BLaER1 treated with 17β-estradiol and CSF1 and Interleukin-3, amounts not matched to agents 10 nM and 100 nM (cell line): ENCODE measurements at regions not wholly inside any gene's neighbourhood (a gene's known extent, or its start where the extent isn't known, plus 50 kb on each side); places are given as distances from the start of the nearest gene placed in this dataset.

Experiments used
- H3K27ac ChIP-seq, 11 experiments: shearing (Covaris generic); formaldehyde crosslinking; 2 replicates each; pipeline ENCODE4 v1.8.1; 2022
- H3K27me3 ChIP-seq, 11 experiments: shearing (Covaris generic); formaldehyde crosslinking; 2 replicates each; pipeline ENCODE4 v1.8.1; 2022
- H3K36me3 ChIP-seq, 11 experiments: shearing (Covaris generic); formaldehyde crosslinking; 2 replicates each; pipeline ENCODE4 v1.8.1; 2022
- H3K4me1 ChIP-seq, 10 experiments: shearing (Covaris generic); formaldehyde crosslinking; 2 replicates each; pipeline ENCODE4 v1.8.1; 2022
- H3K4me2 ChIP-seq, 11 experiments: shearing (Covaris generic); formaldehyde crosslinking; 2 replicates each; pipeline ENCODE4 v1.8.1; 2022
- H3K4me3 ChIP-seq, 10 experiments: shearing (Covaris generic); formaldehyde crosslinking; 2 replicates each; pipeline ENCODE4 v1.8.1; 2022
- H3K9ac ChIP-seq, 11 experiments: shearing (Covaris generic); formaldehyde crosslinking; 2 replicates each; pipeline ENCODE4 v1.8.1; 2022
- H3K9me3 ChIP-seq, 11 experiments: shearing (Covaris generic); formaldehyde crosslinking; replicated peaks in 1 of 11; 2 replicates each; pipeline ENCODE4 v1.8.1; 2022
- H4K20me1 ChIP-seq, 11 experiments: shearing (Covaris generic); formaldehyde crosslinking; 2 replicates each; pipeline ENCODE4 v1.8.1; 2022
- Cebpa-rat ChIP-seq, 11 experiments: shearing (Covaris generic); IDR thresholded peaks; 2 replicates each; pipeline ENCODE4 v1.8.1; 2022

DNA sequence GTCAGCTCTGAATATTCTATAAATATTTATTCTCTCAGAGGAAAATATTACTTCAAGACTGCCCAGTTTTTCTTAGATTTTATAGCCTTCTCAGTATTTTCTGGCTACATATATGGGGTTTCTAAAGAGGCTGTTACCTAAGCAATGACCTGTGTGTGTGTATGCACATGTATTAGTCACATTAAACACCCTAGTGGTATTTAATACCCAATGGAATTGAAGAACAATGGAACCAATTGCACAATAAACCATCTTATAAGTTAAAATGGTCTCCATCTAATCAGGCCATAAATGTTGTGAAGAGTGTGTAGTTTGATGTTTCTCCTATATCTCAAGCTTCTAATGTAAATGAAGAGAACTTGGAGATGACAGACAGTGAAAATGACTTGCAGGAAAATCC, 450.0 kb downstream of the SPATA31D1 start:
- Histone ChIP-seq H3K4me1 (no peaks in the 10 kb centered on the region), H3K9ac (no peak overlapping the region), H3K27me3 (no peaks in the 10 kb centered on the region), H3K9me3 (peaks cover 3 to 26% (median 17%) of the 10 kb centered on the region in 11 experiments; a peak in 18 of 22 replicates), H3K4me3 (no peak overlapping the region), H3K27ac (no peak overlapping the region), H3K4me2 (no peak overlapping the region), H3K36me3 (no peaks in the 10 kb centered on the region), H4K20me1 (no peaks in the 10 kb centered on the region)
- no peak for TF ChIP-seq Cebpa-rat (IDR thresholded peaks at IDR 0.05)

DNA sequence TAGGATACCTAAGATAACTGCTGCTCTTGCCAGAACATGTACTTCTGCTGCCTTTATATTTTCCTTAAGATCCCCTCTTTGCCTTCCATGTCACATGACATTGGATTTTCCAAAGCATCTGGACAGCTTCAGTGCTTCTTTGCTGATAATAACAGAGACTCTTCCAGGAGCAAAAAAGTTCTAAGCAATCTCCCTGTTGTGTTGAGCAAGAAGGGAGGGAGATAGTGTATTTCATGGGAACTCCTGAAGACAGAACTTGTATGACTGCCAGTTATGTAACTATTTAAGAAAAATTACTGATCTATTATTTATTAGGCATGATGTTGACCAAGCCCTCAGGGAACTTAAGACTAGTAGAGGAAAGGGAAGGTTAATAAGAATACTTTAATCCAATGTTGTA, 454.7 kb downstream of the SPATA31D1 start:
- H3K9ac ChIP-seq = no peak overlapping the region
- no peak for TF ChIP-seq Cebpa-rat (IDR thresholded peaks at IDR 0.05)
- peaks cover 13 to 37% (median 32%) of the 10 kb centered on the region in 11 experiments for H3K9me3 ChIP-seq

DNA sequence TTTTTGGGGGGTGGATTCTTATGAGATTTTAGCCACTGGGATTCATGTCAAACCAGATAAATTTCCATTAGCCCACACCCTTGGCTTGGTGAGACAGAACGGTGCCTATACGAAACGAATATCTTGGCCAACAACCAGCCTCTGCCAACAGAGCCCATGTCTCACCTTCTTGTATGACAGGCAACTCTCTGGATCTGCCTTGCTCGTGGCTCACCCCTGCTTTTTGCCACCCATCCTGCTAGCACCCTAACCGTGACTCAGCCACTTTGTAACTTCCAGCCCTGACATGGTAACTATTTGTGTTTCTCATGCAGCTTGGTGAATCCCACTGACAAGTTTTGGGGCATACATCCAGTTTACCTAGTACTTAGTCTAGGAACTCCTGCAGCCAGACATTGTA, 457.0 kb downstream of the SPATA31D1 start:
- Histone ChIP-seq H3K4me2 (no peak overlapping the region), H3K9me3 (peaks cover 13 to 33% (median 27%) of the 10 kb centered on the region in 11 experiments), H3K36me3 (no peaks in the 10 kb centered on the region), H3K4me1 (no peaks in the 10 kb centered on the region), H3K9ac (no peak overlapping the region), H3K27me3 (no peaks in the 10 kb centered on the region), H3K27ac (no peak overlapping the region), H3K4me3 (no peak overlapping the region), H4K20me1 (no peaks in the 10 kb centered on the region)
- no peak for TF ChIP-seq Cebpa-rat (IDR thresholded peaks at IDR 0.05)

More for the DNA sequence above, 454.7 kb downstream of the SPATA31D1 start:
- no peak overlapping the region for H3K27ac ChIP-seq
- H3K36me3 ChIP-seq = no peaks in the 10 kb centered on the region
- H3K4me3 ChIP-seq = no peak overlapping the region
- no peaks in the 10 kb centered on the region for H3K27me3 ChIP-seq
- H4K20me1 ChIP-seq = no peaks in the 10 kb centered on the region
- no peak overlapping the region for H3K4me2 ChIP-seq
- H3K4me1 ChIP-seq = no peaks in the 10 kb centered on the region

DNA sequence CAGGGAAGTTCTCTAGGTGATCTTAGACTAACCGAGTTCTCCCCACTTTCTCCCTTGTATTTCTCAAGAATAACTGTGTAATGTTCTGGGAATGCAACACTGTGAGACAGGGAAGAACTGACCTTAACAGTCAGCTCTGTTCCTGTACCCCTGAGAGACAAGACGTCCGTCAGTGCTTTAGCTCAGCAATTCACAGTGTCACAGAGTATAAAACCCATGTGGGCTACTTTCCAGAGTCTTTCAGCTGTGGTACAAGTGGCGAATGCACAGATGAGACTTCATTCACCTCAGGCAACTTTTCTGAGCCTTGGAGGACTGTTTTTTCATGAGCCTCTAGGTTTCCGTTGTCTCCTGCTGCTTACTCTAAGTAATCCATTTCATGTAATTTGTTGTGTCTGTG, 458.8 kb downstream of the SPATA31D1 start:
- Histone ChIP-seq H4K20me1 (no peaks in the 10 kb centered on the region), H3K27me3 (no peaks in the 10 kb centered on the region), H3K27ac (no peak overlapping the region), H3K36me3 (no peaks in the 10 kb centered on the region), H3K9me3 (peaks cover 16 to 29% (median 21%) of the 10 kb centered on the region in 11 experiments), H3K9ac (no peak overlapping the region), H3K4me1 (no peaks in the 10 kb centered on the region), H3K4me2 (no peak overlapping the region), H3K4me3 (no peak overlapping the region)
- no peak for TF ChIP-seq Cebpa-rat (IDR thresholded peaks at IDR 0.05)

DNA sequence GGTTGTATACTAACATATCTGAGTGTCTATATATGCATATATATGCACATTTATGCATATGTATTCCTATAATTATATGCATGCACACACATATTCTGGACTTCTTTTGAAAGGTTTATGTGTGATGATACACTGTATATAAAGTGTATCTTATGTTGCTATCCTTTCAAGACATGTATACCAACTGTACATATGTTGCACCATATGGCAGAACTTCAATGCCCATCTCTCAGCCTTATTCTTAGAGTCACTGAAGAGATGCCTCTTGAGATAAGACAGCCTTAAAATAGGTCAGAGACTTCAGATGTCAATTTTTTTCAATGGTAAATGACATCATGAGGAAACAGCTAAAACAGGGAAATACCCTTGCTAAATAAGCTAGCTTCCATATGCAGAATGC, 461.4 kb downstream of the SPATA31D1 start:
- H3K4me2 ChIP-seq = no peak overlapping the region
- H3K4me3 ChIP-seq = no peak overlapping the region
- peaks cover 16 to 29% (median 23%) of the 10 kb centered on the region in 11 experiments for H3K9me3 ChIP-seq
- no peaks in the 10 kb centered on the region for H3K27me3 ChIP-seq
- no peaks in the 10 kb centered on the region for H3K4me1 ChIP-seq
- no peaks in the 10 kb centered on the region for H4K20me1 ChIP-seq
- H3K36me3 ChIP-seq = no peaks in the 10 kb centered on the region
- H3K27ac ChIP-seq = no peak overlapping the region
- no peak for TF ChIP-seq Cebpa-rat (IDR thresholded peaks at IDR 0.05)
- H3K9ac ChIP-seq = no peak overlapping the region

DNA sequence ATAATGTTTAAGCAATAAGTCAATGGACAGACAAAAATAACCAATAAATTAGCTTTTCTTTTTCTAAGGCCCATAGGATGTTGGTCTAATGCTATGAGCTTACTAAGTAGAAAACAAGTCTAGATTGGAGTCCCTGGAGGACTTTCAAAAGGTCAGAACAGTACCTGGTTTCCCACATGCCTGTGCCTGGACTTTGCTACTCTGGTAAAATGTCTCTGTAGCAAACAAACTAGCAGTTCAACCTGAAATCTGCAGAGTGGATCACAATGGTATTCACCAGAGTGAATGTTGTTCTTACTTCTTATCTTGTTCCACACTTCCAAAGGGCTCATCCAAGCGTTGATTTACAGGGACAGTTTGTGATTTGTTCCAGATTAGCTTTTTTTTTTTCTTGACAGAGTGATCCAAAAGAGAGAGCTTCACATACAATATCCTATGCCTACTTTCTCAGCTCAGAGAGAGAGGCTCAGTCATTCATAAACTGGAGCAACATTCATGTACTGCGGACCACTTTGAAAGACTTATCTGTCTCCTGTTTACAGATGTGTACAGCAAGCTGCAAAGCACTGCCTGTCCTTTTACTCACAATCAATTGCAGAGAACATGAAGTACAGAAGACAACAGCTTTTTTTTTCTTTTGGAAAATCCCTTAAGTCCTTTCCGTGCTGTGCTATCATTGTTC, 466.1 kb downstream of the SPATA31D1 start:
- Histone ChIP-seq H3K9me3 (peaks cover 0 to 13% (median 7%) of the 10 kb centered on the region in 11 experiments; a peak in 10 of 22 replicates), H3K9ac (no peak overlapping the region), H4K20me1 (no peaks in the 10 kb centered on the region), H3K4me1 (no peaks in the 10 kb centered on the region), H3K4me2 (no peak overlapping the region), H3K4me3 (no peak overlapping the region), H3K36me3 (no peaks in the 10 kb centered on the region), H3K27me3 (no peaks in the 10 kb centered on the region), H3K27ac (no peak overlapping the region)
- no peak for TF ChIP-seq Cebpa-rat (IDR thresholded peaks at IDR 0.05)

DNA sequence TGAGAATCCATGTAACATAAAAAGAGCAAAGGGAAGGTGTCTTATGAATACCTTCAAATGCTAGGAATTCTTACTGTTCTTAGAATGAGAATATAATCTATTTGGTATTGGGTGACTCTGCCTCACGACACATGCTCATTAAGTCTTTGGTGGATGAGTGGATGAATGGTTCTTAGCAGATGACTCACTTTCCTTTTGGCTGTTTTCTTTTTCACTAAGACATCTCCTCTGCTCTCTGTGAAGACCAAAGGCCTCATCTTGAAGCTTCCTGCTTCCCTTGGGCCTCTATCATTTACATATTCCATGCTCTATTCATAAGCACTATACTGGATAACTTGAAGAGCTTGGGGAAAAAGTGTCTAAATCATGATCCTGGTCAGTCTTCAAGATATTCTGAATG, 468.1 kb downstream of the SPATA31D1 start:
- Histone ChIP-seq H3K4me2 (no peak overlapping the region), H3K9me3 (peaks cover 0 to 11% (median 7%) of the 10 kb centered on the region in 11 experiments; a peak in 10 of 22 replicates), H3K9ac (no peak overlapping the region), H3K4me3 (no peak overlapping the region), H3K27ac (no peak overlapping the region), H3K36me3 (no peaks in the 10 kb centered on the region), H3K4me1 (no peaks in the 10 kb centered on the region), H4K20me1 (no peaks in the 10 kb centered on the region), H3K27me3 (no peaks in the 10 kb centered on the region)
- no peak for TF ChIP-seq Cebpa-rat (IDR thresholded peaks at IDR 0.05)

DNA sequence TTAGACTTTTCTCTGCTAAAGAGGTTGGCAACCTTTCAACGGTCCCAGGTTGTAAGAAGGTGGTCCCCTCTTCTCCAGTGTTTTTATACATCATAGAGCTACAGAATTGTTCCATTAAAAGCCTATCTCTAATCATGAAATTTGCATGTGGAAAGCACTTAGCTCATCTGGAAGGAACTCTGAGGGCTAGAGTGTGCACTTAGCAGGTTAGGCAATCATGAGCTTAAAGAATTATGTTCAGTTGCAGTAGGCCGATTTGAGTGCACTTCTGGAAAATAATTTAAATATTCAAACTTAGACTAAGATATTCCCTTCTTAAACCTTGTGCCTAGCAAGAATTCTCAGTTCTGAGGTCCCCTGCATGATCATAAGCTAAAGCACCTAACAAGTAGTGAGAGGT, 468.7 kb downstream of the SPATA31D1 start:
- H4K20me1 ChIP-seq = no peaks in the 10 kb centered on the region
- no peaks in the 10 kb centered on the region for H3K4me1 ChIP-seq
- TF ChIP-seq Cebpa-rat (IDR thresholded peaks at IDR 0.05) = no peak
- H3K9me3 ChIP-seq = peaks cover 0 to 6% (median 4%) of the 10 kb centered on the region in 11 experiments; a peak in 8 of 22 replicates
- no peak overlapping the region for H3K9ac ChIP-seq
- H3K4me2 ChIP-seq = no peak overlapping the region
- H3K27ac ChIP-seq = no peak overlapping the region
- H3K27me3 ChIP-seq = no peaks in the 10 kb centered on the region
- no peaks in the 10 kb centered on the region for H3K36me3 ChIP-seq
- no peak overlapping the region for H3K4me3 ChIP-seq

DNA sequence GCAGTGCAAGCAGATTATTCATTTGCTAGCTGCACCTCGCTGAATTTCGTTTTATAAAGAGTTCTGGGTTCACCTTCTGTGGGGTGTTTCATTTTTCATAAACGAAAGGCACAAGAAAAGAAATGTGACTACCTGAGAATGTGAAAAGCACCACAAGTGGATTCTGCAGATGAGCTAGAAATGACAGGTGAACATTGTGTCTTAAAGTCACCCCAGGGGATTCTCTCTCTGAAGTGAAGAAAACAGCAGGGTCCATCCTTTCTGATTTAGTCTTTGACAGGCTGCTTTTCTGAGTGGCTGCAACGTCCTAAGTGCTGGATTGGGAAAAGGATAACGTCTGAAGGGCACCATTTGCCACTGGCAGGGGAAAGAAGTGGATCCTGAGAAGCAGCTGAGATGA, 469.3 kb downstream of the SPATA31D1 start:
- Histone ChIP-seq H3K9ac (no peak overlapping the region), H4K20me1 (no peaks in the 10 kb centered on the region), H3K27me3 (no peaks in the 10 kb centered on the region), H3K36me3 (no peaks in the 10 kb centered on the region), H3K27ac (no peak overlapping the region), H3K4me3 (no peak overlapping the region), H3K4me2 (no peak overlapping the region), H3K4me1 (no peaks in the 10 kb centered on the region), H3K9me3 (peaks cover 0 to 4% (median 0%) of the 10 kb centered on the region in 11 experiments; a peak in 1 of 22 replicates)
- no peak for TF ChIP-seq Cebpa-rat (IDR thresholded peaks at IDR 0.05)

DNA sequence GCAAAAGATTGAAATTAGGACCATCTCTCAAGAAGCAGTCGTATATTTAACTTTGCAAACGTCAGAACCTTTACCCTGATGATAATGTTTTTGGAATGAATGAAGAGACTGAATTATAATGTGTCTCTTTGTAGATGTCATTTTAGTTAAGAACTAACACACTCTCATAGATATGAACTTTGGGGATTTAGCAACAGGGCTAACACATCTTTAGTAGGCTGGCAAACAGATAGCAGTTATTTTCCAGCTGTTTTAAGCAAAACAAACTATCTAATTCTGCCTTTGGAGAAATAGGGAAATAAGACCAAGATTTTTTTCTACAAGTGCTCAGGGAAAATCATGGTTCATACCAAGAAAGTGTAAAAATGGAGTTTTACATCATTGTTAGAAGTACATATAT, 469.7 kb downstream of the SPATA31D1 start:
- no peaks in the 10 kb centered on the region for H4K20me1 ChIP-seq
- no peak overlapping the region for H3K4me3 ChIP-seq
- H3K4me1 ChIP-seq = no peaks in the 10 kb centered on the region
- no peak for TF ChIP-seq Cebpa-rat (IDR thresholded peaks at IDR 0.05)
- H3K27me3 ChIP-seq = no peaks in the 10 kb centered on the region
- H3K9ac ChIP-seq = no peak overlapping the region
- 0 out of 22 replicates have a peak, but pooled peaks cover 0 to 4% (median 0%) of the 10 kb centered on the region in 11 experiments for H3K9me3 ChIP-seq
- no peaks in the 10 kb centered on the region for H3K36me3 ChIP-seq
- no peak overlapping the region for H3K27ac ChIP-seq
- no peak overlapping the region for H3K4me2 ChIP-seq
